DND-41 (cell line): ENCODE measurements at regions not wholly inside any gene's neighbourhood (a gene's known extent, or its start where the extent isn't known, plus 50 kb on each side); places are given as distances from the start of the nearest gene placed in this dataset.

Experiments used
- CTCF ChIP-seq: IDR thresholded peaks from 2 replicates; pipeline ENCODE4 v1.5.1; 2012; ENCODE audit warnings: borderline replicate concordance, low read length, moderate library complexity, mild to moderate bottlenecking; ENCODE audit not compliant: poor library complexity, severe bottlenecking; ENCODE audit errors: extremely low read depth
- EZH2 ChIP-seq: IDR thresholded peaks from 3 replicates; pipeline ENCODE4 v1.6.1; 2012; ENCODE audit warnings: borderline replicate concordance, low read depth, mild to moderate bottlenecking, moderate library complexity, low read length, inconsistent platforms; ENCODE audit not compliant: severe bottlenecking

GRCh38 chr17:70414300-70414699 lies 245.0 kb downstream of the KCNJ2 start:
- no peak for TF ChIP-seq EZH2
- no peak for TF ChIP-seq CTCF
